22Rv1 (cell line): ENCODE measurements at regions not wholly inside any gene's neighbourhood (a gene's known extent, or its start where the extent isn't known, plus 50 kb on each side); places are given as distances from the start of the nearest gene placed in this dataset.

ENCODE experiments used
- H3K27ac ChIP-seq: fragments of 450-650 bp; 2 replicates; pipeline ENCODE4 v1.5.1; 2017
- ZFX ChIP-seq: fragments of 450-650 bp; IDR thresholded peaks from 2 replicates; pipeline ENCODE4 v1.6.1; 2017; ENCODE audit warnings: antibody characterized with exemption, borderline replicate concordance
- TF ChIP-seq, protein P1 (sequence below): fragments of 450-650 bp; IDR thresholded peaks from 2 replicates; pipeline ENCODE4 v1.5.1; 2017; ENCODE audit warnings: mild to moderate bottlenecking

DNA sequence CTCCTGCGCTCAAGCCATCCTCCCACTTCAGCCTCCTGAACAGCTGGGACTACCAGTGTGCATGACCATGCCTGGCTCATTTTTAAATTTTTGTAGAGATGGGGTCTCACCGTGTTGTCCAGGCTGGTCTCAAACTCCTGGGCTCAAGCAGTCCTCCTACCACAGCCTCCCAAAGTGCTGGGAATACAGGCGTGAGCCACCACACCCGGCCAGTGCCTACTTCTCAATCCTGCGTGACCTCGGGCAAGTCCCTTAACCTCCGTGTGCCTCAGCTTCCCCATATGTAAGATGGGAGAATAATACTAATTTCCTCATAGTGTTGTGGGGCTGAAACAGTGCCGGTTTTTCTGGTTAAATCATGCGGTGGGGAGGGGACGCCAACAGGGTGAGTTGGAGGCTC lies 143.5 kb upstream of the CIBAR2 start:
- TF ChIP-seq ZFX = no peak
- TF ChIP-seq, protein P1, sequence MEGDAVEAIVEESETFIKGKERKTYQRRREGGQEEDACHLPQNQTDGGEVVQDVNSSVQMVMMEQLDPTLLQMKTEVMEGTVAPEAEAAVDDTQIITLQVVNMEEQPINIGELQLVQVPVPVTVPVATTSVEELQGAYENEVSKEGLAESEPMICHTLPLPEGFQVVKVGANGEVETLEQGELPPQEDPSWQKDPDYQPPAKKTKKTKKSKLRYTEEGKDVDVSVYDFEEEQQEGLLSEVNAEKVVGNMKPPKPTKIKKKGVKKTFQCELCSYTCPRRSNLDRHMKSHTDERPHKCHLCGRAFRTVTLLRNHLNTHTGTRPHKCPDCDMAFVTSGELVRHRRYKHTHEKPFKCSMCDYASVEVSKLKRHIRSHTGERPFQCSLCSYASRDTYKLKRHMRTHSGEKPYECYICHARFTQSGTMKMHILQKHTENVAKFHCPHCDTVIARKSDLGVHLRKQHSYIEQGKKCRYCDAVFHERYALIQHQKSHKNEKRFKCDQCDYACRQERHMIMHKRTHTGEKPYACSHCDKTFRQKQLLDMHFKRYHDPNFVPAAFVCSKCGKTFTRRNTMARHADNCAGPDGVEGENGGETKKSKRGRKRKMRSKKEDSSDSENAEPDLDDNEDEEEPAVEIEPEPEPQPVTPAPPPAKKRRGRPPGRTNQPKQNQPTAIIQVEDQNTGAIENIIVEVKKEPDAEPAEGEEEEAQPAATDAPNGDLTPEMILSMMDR = no peak
- no peak overlapping the region for H3K27ac ChIP-seq

DNA sequence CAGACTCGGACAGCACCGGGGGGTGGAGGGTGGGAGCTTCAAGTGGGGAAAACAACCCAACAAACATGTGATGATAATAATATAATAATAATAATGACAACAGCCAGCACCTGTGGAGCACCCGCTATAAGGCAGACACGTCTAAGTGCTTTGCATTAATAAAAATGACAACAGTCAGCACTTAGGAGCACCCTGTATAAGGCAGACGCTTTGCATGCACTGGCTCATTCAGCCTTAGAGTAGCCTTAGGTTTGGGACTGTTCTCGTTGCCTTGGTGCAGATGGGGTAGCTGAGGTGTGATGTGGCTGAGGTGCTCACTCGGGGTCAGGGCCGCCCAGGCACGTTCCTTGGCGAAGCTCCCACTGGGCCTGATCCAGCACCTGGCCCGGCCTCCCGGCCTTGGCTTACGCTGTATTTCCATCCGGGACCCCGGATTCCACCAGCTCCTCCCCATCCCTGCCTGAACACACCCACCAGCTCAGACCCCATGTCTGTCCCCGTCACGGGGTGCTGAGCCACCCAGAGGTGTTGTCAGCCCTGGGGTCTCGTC lies 144.0 kb upstream of the CIBAR2 start:
- TF ChIP-seq ZFX = no peak
- TF ChIP-seq, protein P1 = no peak
- no peak overlapping the region for H3K27ac ChIP-seq

DNA sequence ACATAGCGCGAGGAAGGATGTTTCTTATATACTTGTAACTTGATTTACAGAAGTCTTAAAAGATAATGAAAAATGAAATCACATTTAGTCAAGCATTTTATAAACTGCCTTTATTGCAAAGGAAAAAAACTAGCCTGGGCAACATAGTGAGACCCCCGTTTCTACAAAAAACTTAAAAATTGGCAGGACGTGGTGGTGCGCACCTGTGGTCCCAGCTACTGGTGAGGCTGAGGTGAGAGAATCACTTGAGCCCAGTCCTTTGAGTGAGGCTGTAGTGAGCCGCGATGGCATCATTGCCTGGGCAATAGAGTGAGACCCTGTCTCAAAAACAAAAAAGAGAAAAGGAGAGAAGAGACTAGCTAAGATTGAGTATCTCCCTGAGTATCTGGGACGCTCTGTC lies 145.2 kb upstream of the CIBAR2 start:
- H3K27ac ChIP-seq = no peak overlapping the region
- TF ChIP-seq, protein P1 = no peak
- TF ChIP-seq ZFX = no peak

DNA sequence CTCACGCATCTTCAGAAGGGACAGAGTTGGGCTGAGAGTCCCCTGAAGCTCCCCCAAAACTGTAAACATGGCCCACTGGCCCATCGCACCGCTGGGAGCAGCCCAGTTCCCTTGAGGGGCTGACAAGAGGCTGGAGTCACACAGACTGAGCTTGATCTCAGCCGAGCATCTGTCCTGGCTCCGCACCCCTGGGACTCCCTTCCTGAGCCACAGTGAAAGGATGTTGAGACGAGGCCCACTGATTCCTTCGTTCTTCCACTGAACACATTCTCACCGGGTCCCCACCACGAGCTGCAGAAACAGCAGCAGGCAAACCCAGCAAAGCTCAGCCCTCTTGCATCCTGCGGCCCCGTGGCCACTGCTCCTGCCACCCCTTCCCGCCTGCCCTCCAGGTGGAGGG lies 145.9 kb upstream of the CIBAR2 start:
- TF ChIP-seq, protein P1 = no peak
- TF ChIP-seq ZFX = no peak
- no peak overlapping the region for H3K27ac ChIP-seq

DNA sequence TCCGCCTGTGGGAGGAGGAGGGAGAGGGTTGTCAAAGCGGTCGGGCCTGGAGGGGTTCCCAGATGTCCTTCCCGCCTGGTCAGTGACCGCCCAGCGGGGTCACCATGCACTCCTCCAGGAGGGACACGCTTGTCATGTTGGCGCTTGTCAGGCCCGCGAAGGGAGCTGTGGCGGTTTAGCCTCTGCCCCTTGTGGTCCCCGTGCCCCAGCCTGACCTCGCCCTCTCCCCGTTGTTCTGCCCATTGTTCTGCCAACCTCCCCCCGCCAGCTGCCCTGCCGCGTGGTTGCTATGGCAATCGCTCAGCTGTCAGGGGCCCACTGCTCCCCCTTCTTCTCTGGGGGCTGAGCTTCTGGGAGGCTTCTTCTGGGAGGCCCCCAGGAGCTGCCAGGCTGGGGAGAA lies 146.4 kb upstream of the CIBAR2 start:
- no peak for TF ChIP-seq ZFX
- TF ChIP-seq, protein P1 = no peak
- H3K27ac ChIP-seq = no peak overlapping the region

DNA sequence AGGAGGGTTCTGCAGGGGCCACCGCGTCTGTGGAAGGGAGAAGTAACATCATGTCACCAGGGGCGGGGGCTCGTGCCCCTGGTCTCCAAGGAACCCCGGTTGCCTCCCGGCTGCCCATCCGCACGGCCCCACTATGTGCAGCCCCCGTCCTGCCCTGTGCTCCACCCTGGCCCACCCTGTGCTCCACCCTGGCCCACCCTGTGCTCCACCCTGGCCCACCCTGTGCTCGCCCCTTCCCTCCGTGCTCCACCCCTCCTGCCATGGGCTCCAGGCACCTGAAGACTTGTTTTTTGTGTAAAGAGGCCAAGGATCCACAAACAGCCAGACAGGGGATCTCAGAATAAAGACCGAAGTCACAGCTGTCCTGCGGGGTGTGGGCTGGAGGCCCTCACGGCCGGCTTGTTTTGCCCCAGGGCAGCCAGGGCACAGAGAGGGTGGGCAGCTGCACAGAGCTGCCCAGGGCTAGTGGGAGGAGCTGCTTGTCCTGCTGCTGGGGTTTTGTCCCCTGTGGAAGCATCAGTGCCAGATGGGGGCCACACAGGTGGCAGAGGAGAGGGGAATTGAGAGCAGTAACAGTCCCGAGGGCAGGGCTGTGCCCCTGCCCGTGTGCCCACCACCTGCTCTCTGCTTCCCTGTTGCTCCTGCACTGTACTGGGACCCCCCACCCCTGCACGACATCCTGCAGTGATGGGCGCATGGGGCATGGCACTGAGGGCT lies 147.0 kb upstream of the CIBAR2 start:
- no peak overlapping the region for H3K27ac ChIP-seq
- TF ChIP-seq ZFX = no peak
- TF ChIP-seq, protein P1 = no peak

DNA sequence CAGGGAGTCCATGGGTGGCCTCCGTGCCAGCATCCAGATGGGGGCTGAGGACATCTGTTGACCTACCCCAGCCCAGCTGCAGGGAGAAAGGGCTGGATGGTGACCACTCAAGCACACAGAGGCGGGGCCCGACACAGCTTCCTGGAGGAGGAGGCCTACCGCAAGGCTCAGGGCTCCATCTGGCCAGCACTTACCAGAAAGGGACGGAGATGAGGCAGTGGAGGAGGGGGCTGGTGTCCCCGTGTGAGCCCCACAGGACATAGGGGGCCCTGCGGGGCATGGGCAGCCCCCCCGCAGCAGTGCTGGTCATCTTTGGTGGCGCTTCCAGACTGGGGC lies 147.5 kb upstream of the CIBAR2 start:
- TF ChIP-seq ZFX = no peak
- TF ChIP-seq, protein P1 = no peak
- no peak overlapping the region for H3K27ac ChIP-seq
